A673 (cell line): ENCODE measurements at regions not wholly inside any gene's neighbourhood (a gene's known extent, or its start where the extent isn't known, plus 50 kb on each side); places are given as distances from the start of the nearest gene placed in this dataset.

Source experiments
- EZH2 ChIP-seq: fragments of 200-600 bp; sonication (generic); IDR thresholded peaks from 2 replicates; pipeline ENCODE4 v1.6.1; 2017; ENCODE audit warnings: borderline replicate concordance, low read depth, mild to moderate bottlenecking, mixed read lengths, antibody characterized with exemption, low read length; ENCODE audit not compliant: poor library complexity, severe bottlenecking
- TF ChIP-seq, protein P1 (sequence below): fragments of 300-800, 200-600 bp; sonication (generic); conservative IDR thresholded peaks from 2 replicates; pipeline ENCODE4 v1.5.1; 2017; ENCODE audit warnings: low read depth, mild to moderate bottlenecking, antibody characterized with exemption, low read length, moderate library complexity, mixed read lengths

DNA sequence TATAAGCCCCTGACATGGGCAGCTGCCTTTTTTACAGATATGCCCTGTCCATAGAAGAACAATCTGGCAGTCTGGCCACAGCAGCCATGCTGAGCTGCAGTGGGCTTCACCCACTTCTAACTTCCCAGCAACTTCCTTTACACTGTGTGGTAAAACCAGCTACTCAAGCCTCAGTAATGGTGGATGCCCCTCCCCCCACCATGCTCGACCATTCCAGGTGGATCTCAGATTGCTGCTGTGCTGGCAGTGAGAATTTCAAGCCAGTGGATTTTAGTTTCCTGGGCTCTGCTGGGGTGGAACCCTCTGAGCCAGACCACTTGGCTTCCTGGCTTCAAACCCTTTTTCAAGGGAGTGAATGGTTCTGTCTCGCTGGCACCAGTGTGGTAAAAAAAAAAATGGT is 355.9 kb upstream of the EDA2R start:
- TF ChIP-seq, protein P1, sequence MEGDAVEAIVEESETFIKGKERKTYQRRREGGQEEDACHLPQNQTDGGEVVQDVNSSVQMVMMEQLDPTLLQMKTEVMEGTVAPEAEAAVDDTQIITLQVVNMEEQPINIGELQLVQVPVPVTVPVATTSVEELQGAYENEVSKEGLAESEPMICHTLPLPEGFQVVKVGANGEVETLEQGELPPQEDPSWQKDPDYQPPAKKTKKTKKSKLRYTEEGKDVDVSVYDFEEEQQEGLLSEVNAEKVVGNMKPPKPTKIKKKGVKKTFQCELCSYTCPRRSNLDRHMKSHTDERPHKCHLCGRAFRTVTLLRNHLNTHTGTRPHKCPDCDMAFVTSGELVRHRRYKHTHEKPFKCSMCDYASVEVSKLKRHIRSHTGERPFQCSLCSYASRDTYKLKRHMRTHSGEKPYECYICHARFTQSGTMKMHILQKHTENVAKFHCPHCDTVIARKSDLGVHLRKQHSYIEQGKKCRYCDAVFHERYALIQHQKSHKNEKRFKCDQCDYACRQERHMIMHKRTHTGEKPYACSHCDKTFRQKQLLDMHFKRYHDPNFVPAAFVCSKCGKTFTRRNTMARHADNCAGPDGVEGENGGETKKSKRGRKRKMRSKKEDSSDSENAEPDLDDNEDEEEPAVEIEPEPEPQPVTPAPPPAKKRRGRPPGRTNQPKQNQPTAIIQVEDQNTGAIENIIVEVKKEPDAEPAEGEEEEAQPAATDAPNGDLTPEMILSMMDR: no peak
- no peak for TF ChIP-seq EZH2
